ENCODE measurements at regions not wholly inside any gene's neighbourhood (a gene's known extent, or its start where the extent isn't known, plus 50 kb on each side); places are given as distances from the start of the nearest gene placed in this dataset.

- Histone ChIP-seq H3K79me2 (ENCODE audit: insufficient read depth, low read depth, low read length) (no peaks in the 10 kb centered on the region), H3K4me2 (ENCODE audit: low read length) (no peak overlapping the region), H2AFZ (ENCODE audit: low read length) (no peak overlapping the region), H3K9me3 (ENCODE audit: low read length) (no peaks in the 10 kb centered on the region), H3K36me3 (ENCODE audit: insufficient read depth, low read length) (no peaks in the 10 kb centered on the region), H4K20me1 (ENCODE audit: insufficient read depth, low read length) (no peaks in the 10 kb centered on the region), H3K4me3 (ENCODE audit: low read depth, low read length, poor library complexity, severe bottlenecking) (no peak overlapping the region), H3K9me2 (ENCODE audit: insufficient read depth, low read length) (no peaks in the 10 kb centered on the region), H3K4me1 (ENCODE audit: insufficient read depth, low read length, poor library complexity, severe bottlenecking) (no peaks in the 10 kb centered on the region), H3K27ac (ENCODE audit: low read depth, low read length, poor library complexity, severe bottlenecking) (no peak overlapping the region)
- ChIA-PET CTCF (ENCODE audit: unreplicated experiment) (no interaction called here), POLR2A (no interaction called here)
- no peak for DNase-seq (ENCODE audit: low spot score)
- intact Hi-C loops (cut with micrococcal nuclease; ENCODE audit: unreplicated experiment): no loop called here
- no peak for TF ChIP-seq CTCF (conservative IDR thresholded peaks at IDR 0.05; ENCODE audit: low read length)
- TF ChIP-seq EZH2phosphoT487 (IDR thresholded peaks at IDR 0.05; ENCODE audit: borderline replicate concordance, low read depth, low read length): no peak
- no TSS peak for BruUV-seq (replicated peaks)
Observed at GRCh38 chr11:30089921-30090320, 73.1 kb upstream of the KCNA4 start.

- intact Hi-C loops (cut with micrococcal nuclease; ENCODE audit: unreplicated experiment): no loop called here
- H3K36me3 ChIP-seq (ENCODE audit: insufficient read depth, low read length): no peaks in the 10 kb centered on the region
- ChIA-PET POLR2A (no interaction called here), CTCF (ENCODE audit: unreplicated experiment) (no interaction called here)
- no peak overlapping the region for H3K4me3 ChIP-seq (ENCODE audit: low read depth, low read length, poor library complexity, severe bottlenecking)
- no peak for DNase-seq (ENCODE audit: low spot score)
- no peaks in the 10 kb centered on the region for H3K9me3 ChIP-seq (ENCODE audit: low read length)
- no peaks in the 10 kb centered on the region for H3K79me2 ChIP-seq (ENCODE audit: insufficient read depth, low read depth, low read length)
- no peak overlapping the region for H3K4me2 ChIP-seq (ENCODE audit: low read length)
- H4K20me1 ChIP-seq (ENCODE audit: insufficient read depth, low read length): no peaks in the 10 kb centered on the region
- BruUV-seq (replicated peaks): no TSS peak
- no peak overlapping the region for H3K27ac ChIP-seq (ENCODE audit: low read depth, low read length, poor library complexity, severe bottlenecking)
- H3K9me2 ChIP-seq (ENCODE audit: insufficient read depth, low read length): no peaks in the 10 kb centered on the region
- H2AFZ ChIP-seq (ENCODE audit: low read length): no peak overlapping the region
- TF ChIP-seq CTCF (conservative IDR thresholded peaks at IDR 0.05; ENCODE audit: low read length) (no peak), EZH2phosphoT487 (IDR thresholded peaks at IDR 0.05; ENCODE audit: borderline replicate concordance, low read depth, low read length) (no peak)
- H3K4me1 ChIP-seq (ENCODE audit: insufficient read depth, low read length, poor library complexity, severe bottlenecking): no peaks in the 10 kb centered on the region
Observed at GRCh38 chr11:30091246-30091645, 74.4 kb upstream of the KCNA4 start.

GRCh38 chr11:30091737-30092136 is 74.9 kb upstream of the KCNA4 start:
- CTCF ChIA-PET (ENCODE audit: unreplicated experiment): no interaction called here
- H3K27ac ChIP-seq (ENCODE audit: low read depth, low read length, poor library complexity, severe bottlenecking): no peak overlapping the region
- no peak overlapping the region for H3K4me2 ChIP-seq (ENCODE audit: low read length)
- H2AFZ ChIP-seq (ENCODE audit: low read length): no peak overlapping the region
- no peaks in the 10 kb centered on the region for H3K4me1 ChIP-seq (ENCODE audit: insufficient read depth, low read length, poor library complexity, severe bottlenecking)
- BruUV-seq (replicated peaks): no TSS peak
- H3K9me2 ChIP-seq (ENCODE audit: insufficient read depth, low read length): no peaks in the 10 kb centered on the region
- no peaks in the 10 kb centered on the region for H3K79me2 ChIP-seq (ENCODE audit: insufficient read depth, low read depth, low read length)
- POLR2A ChIA-PET: no interaction called here
- TF ChIP-seq EZH2phosphoT487 (IDR thresholded peaks at IDR 0.05; ENCODE audit: borderline replicate concordance, low read depth, low read length): no peak
- no peak for TF ChIP-seq CTCF (conservative IDR thresholded peaks at IDR 0.05; ENCODE audit: low read length)
- no peaks in the 10 kb centered on the region for H3K36me3 ChIP-seq (ENCODE audit: insufficient read depth, low read length)
- H4K20me1 ChIP-seq (ENCODE audit: insufficient read depth, low read length): no peaks in the 10 kb centered on the region
- intact Hi-C loops (cut with micrococcal nuclease; ENCODE audit: unreplicated experiment): no loop called here
- no peak for DNase-seq (ENCODE audit: low spot score)
- no peak overlapping the region for H3K4me3 ChIP-seq (ENCODE audit: low read depth, low read length, poor library complexity, severe bottlenecking)
- no peaks in the 10 kb centered on the region for H3K9me3 ChIP-seq (ENCODE audit: low read length)

Measured in OCI-LY7 (cell line).